SK-N-SH (cell line): ENCODE measurements at regions not wholly inside any gene's neighbourhood (a gene's known extent, or its start where the extent isn't known, plus 50 kb on each side); places are given as distances from the start of the nearest gene placed in this dataset.

Experiments used
- CHD2 ChIP-seq: fragments of 150-350 bp; IDR thresholded peaks from 2 replicates; pipeline ENCODE4 v1.6.1; 2018; ENCODE audit warnings: low read length; ENCODE audit not compliant: partially characterized antibody
- EZH2phosphoT487 ChIP-seq: fragments of 200-600 bp; sonication (generic); IDR thresholded peaks from 2 replicates; pipeline ENCODE4 v1.6.1; 2017; ENCODE audit warnings: low read depth, mixed run types, mild to moderate bottlenecking, antibody characterized with exemption, moderate library complexity, borderline replicate concordance
- FOSL2 ChIP-seq: IDR thresholded peaks from 2 replicates; pipeline ENCODE4 v1.4.0; 2012; ENCODE audit warnings: low read depth, mild to moderate bottlenecking, moderate library complexity, borderline replicate concordance
- FOXM1 ChIP-seq: IDR thresholded peaks from 2 replicates; pipeline ENCODE4 v1.4.0; 2012; ENCODE audit warnings: low read depth, mild to moderate bottlenecking
- MXI1 ChIP-seq: IDR thresholded peaks from 2 replicates; pipeline ENCODE4 v1.6.1; 2012; ENCODE audit warnings: mild to moderate bottlenecking, low read depth, low read length, improper control_type of control experiment
- NFIC ChIP-seq: IDR thresholded peaks from 2 replicates; pipeline ENCODE4 v1.4.0; 2012; ENCODE audit warnings: borderline replicate concordance
- POLR2AphosphoS5 ChIP-seq: IDR thresholded peaks from 2 replicates; pipeline ENCODE4 v1.6.1; 2012; ENCODE audit warnings: low read depth, low read length
- RAD21 ChIP-seq: IDR thresholded peaks from 2 replicates; pipeline ENCODE4 v1.6.1; 2012; ENCODE audit warnings: mild to moderate bottlenecking, low read length
- REST ChIP-seq: IDR thresholded peaks from 2 replicates; pipeline ENCODE4 v1.6.1; 2012; ENCODE audit warnings: mild to moderate bottlenecking, low read depth, low read length, moderate library complexity
- SMC3 ChIP-seq: IDR thresholded peaks from 2 replicates; pipeline ENCODE4 v1.6.1; 2012; ENCODE audit warnings: low read depth, low read length, improper control_type of control experiment
- TF ChIP-seq, protein P1 (sequence below): fragments of 200-600 bp; sonication (generic); IDR thresholded peaks from 2 replicates; pipeline ENCODE4 v1.6.1; 2017; ENCODE audit warnings: antibody characterized with exemption, mild to moderate bottlenecking, moderate library complexity
- TF ChIP-seq, protein P2 (sequence below): IDR thresholded peaks from 2 replicates; pipeline ENCODE4; 2012
- TF ChIP-seq, protein P3 (sequence below): IDR thresholded peaks from 2 replicates; pipeline ENCODE4 v1.4.0; 2012; ENCODE audit warnings: low read depth
- TF ChIP-seq, protein P4 (sequence below): IDR thresholded peaks from 2 replicates; pipeline ENCODE4 v1.4.0; 2012; ENCODE audit warnings: low read depth, borderline replicate concordance

- TF ChIP-seq, protein P1, sequence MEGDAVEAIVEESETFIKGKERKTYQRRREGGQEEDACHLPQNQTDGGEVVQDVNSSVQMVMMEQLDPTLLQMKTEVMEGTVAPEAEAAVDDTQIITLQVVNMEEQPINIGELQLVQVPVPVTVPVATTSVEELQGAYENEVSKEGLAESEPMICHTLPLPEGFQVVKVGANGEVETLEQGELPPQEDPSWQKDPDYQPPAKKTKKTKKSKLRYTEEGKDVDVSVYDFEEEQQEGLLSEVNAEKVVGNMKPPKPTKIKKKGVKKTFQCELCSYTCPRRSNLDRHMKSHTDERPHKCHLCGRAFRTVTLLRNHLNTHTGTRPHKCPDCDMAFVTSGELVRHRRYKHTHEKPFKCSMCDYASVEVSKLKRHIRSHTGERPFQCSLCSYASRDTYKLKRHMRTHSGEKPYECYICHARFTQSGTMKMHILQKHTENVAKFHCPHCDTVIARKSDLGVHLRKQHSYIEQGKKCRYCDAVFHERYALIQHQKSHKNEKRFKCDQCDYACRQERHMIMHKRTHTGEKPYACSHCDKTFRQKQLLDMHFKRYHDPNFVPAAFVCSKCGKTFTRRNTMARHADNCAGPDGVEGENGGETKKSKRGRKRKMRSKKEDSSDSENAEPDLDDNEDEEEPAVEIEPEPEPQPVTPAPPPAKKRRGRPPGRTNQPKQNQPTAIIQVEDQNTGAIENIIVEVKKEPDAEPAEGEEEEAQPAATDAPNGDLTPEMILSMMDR: no peak
- TF ChIP-seq FOSL2 (no peak), CHD2 (no peak), RAD21 (no peak), EZH2phosphoT487 (no peak), REST (no peak), NFIC (no peak), MXI1 (no peak), POLR2AphosphoS5 (no peak), FOXM1 (no peak), SMC3 (no peak)
- TF ChIP-seq, protein P2, sequence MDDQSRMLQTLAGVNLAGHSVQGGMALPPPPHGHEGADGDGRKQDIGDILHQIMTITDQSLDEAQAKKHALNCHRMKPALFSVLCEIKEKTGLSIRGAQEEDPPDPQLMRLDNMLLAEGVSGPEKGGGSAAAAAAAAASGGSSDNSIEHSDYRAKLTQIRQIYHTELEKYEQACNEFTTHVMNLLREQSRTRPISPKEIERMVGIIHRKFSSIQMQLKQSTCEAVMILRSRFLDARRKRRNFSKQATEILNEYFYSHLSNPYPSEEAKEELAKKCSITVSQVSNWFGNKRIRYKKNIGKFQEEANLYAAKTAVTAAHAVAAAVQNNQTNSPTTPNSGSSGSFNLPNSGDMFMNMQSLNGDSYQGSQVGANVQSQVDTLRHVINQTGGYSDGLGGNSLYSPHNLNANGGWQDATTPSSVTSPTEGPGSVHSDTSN: no peak
- TF ChIP-seq, protein P3, sequence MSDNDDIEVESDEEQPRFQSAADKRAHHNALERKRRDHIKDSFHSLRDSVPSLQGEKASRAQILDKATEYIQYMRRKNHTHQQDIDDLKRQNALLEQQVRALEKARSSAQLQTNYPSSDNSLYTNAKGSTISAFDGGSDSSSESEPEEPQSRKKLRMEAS: no peak
- TF ChIP-seq, protein P4, sequence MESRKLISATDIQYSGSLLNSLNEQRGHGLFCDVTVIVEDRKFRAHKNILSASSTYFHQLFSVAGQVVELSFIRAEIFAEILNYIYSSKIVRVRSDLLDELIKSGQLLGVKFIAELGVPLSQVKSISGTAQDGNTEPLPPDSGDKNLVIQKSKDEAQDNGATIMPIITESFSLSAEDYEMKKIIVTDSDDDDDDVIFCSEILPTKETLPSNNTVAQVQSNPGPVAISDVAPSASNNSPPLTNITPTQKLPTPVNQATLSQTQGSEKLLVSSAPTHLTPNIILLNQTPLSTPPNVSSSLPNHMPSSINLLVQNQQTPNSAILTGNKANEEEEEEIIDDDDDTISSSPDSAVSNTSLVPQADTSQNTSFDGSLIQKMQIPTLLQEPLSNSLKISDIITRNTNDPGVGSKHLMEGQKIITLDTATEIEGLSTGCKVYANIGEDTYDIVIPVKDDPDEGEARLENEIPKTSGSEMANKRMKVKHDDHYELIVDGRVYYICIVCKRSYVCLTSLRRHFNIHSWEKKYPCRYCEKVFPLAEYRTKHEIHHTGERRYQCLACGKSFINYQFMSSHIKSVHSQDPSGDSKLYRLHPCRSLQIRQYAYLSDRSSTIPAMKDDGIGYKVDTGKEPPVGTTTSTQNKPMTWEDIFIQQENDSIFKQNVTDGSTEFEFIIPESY: no peak
Observed at GRCh38 chr2:220890931-220891330, 681.2 kb downstream of the EPHA4 start.
